ENCODE measurements at regions not wholly inside any gene's neighbourhood (a gene's known extent, or its start where the extent isn't known, plus 50 kb on each side); places are given as distances from the start of the nearest gene placed in this dataset.

DNA sequence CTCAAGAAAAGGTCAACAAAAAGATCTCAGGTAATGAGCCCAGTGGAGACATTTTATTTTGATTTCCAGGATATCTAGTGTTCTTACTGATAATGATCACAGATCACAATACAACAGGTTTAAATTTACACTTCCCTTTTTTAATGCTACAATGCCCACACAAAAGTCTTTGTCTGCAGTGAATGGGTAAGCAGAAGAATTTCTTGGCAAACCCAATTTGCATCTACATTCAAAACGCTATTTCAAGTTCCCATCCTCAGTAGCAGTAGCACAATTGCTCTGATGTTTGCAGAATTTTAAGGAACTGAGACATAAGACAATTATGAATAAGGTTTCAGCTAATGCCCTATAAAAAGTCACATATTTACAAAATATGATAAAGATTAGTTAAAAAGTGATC, 929.4 kb upstream of the PIK3C3 start:
- TF ChIP-seq, protein P1, sequence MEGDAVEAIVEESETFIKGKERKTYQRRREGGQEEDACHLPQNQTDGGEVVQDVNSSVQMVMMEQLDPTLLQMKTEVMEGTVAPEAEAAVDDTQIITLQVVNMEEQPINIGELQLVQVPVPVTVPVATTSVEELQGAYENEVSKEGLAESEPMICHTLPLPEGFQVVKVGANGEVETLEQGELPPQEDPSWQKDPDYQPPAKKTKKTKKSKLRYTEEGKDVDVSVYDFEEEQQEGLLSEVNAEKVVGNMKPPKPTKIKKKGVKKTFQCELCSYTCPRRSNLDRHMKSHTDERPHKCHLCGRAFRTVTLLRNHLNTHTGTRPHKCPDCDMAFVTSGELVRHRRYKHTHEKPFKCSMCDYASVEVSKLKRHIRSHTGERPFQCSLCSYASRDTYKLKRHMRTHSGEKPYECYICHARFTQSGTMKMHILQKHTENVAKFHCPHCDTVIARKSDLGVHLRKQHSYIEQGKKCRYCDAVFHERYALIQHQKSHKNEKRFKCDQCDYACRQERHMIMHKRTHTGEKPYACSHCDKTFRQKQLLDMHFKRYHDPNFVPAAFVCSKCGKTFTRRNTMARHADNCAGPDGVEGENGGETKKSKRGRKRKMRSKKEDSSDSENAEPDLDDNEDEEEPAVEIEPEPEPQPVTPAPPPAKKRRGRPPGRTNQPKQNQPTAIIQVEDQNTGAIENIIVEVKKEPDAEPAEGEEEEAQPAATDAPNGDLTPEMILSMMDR (conservative IDR thresholded peaks at IDR 0.05; ENCODE audit: low read depth, low read length) = no peak
- no peak for TF ChIP-seq EZH2 (IDR thresholded peaks at IDR 0.05; ENCODE audit: low read length, unreplicated experiment)
- TF ChIP-seq EZH2phosphoT487 (IDR thresholded peaks at IDR 0.05; ENCODE audit: borderline replicate concordance, low read length) = no peak
